Left ventricle myocardium inferior (tissue), 1 donor: ENCODE measurements at regions not wholly inside any gene's neighbourhood (a gene's known extent, or its start where the extent isn't known, plus 50 kb on each side); places are given as distances from the start of the nearest gene placed in this dataset.

Experiments used
- DNase-seq: peaks from one replicate; pipeline ENCODE4 v3.0.0-alpha.2; 2020
- H3K27ac ChIP-seq: fragments of 200-600 bp; replicated peaks from 2 replicates; pipeline ENCODE4 v1.8.0; 2021
- H3K27me3 ChIP-seq: fragments of 200-600 bp; 2 replicates; pipeline ENCODE4 v1.8.0; 2021; ENCODE audit warnings: low read depth
- H3K36me3 ChIP-seq: fragments of 200-600 bp; 2 replicates; pipeline ENCODE4 v1.8.0; 2021
- H3K4me1 ChIP-seq: fragments of 200-600 bp; 2 replicates; pipeline ENCODE4 v1.8.0; 2021
- H3K4me3 ChIP-seq: fragments of 200-600 bp; 2 replicates; pipeline ENCODE4 v1.8.0; 2021; ENCODE audit warnings: mild to moderate bottlenecking, moderate library complexity
- H3K9me3 ChIP-seq: fragments of 200-600 bp; replicated peaks from 2 replicates; pipeline ENCODE4 v1.8.0; 2021
- CTCF ChIP-seq: fragments of 200-600 bp; IDR thresholded peaks from 2 replicates; pipeline ENCODE4 v1.8.0; 2021; ENCODE audit warnings: antibody characterized with exemption, mild to moderate bottlenecking, borderline replicate concordance
- intact Hi-C: fragments of 100-400 bp; cut with micrococcal nuclease; formaldehyde crosslinking; loops from one replicate; pipeline ENCODE4 v1.11.0; 2022
- donor health status: DM: no; HTN: yes; CAD: no; lungs with severe emphysema.

GRCh38 chr2:145289946-145290345 lies 770.0 kb upstream of the ZEB2 start:
- H3K27me3 ChIP-seq = no peaks in the 10 kb centered on the region
- no peak overlapping the region for H3K27ac ChIP-seq
- intact Hi-C loops = no loop called here
- no peak for TF ChIP-seq CTCF
- DNase-seq = no peak
- no peaks in the 10 kb centered on the region for H3K36me3 ChIP-seq
- H3K4me1 ChIP-seq = no peaks in the 10 kb centered on the region
- no peak overlapping the region for H3K4me3 ChIP-seq
- H3K9me3 ChIP-seq = no peaks in the 10 kb centered on the region

- Histone ChIP-seq H3K27ac (no peak overlapping the region), H3K9me3 (no peaks in the 10 kb centered on the region), H3K36me3 (no peaks in the 10 kb centered on the region), H3K4me3 (no peak overlapping the region), H3K27me3 (no peaks in the 10 kb centered on the region), H3K4me1 (no peaks in the 10 kb centered on the region)
- TF ChIP-seq CTCF = no peak
- no peak for DNase-seq
- intact Hi-C loops = no loop called here
These were observed 769.0 kb upstream of the ZEB2 start for GRCh38 chr2:145288650-145289496.

- Histone ChIP-seq H3K4me1 (no peaks in the 10 kb centered on the region), H3K36me3 (no peaks in the 10 kb centered on the region), H3K4me3 (no peak overlapping the region), H3K27me3 (no peaks in the 10 kb centered on the region), H3K9me3 (peaks cover 2% of the 10 kb centered on the region), H3K27ac (no peak overlapping the region)
- no peak for TF ChIP-seq CTCF
- DNase-seq = no peak
- intact Hi-C loops = no loop called here
These were observed 767.8 kb upstream of the ZEB2 start for GRCh38 chr2:145287736-145288135.

- DNase-seq = no peak
- no peak overlapping the region for H3K27ac ChIP-seq
- TF ChIP-seq CTCF = no peak
- H3K4me3 ChIP-seq = peak overlapping the region; percentile 4
- H3K27me3 ChIP-seq = no peaks in the 10 kb centered on the region
- H3K36me3 ChIP-seq = no peaks in the 10 kb centered on the region
- intact Hi-C loops = no loop called here
- H3K4me1 ChIP-seq = no peaks in the 10 kb centered on the region
- peaks cover 11% of the 10 kb centered on the region for H3K9me3 ChIP-seq
These were observed 766.9 kb upstream of the ZEB2 start for GRCh38 chr2:145286716-145287275.

- H3K4me1 ChIP-seq = no peaks in the 10 kb centered on the region
- no peak overlapping the region for H3K4me3 ChIP-seq
- no peaks in the 10 kb centered on the region for H3K27me3 ChIP-seq
- intact Hi-C loops = no loop called here
- no peak overlapping the region for H3K27ac ChIP-seq
- no peaks in the 10 kb centered on the region for H3K36me3 ChIP-seq
- no peak for TF ChIP-seq CTCF
- no peak for DNase-seq
- H3K9me3 ChIP-seq = peaks cover 19% of the 10 kb centered on the region
These were observed 764.6 kb upstream of the ZEB2 start for GRCh38 chr2:145284551-145284950.
